ENCODE measurements at regions not wholly inside any gene's neighbourhood (a gene's known extent, or its start where the extent isn't known, plus 50 kb on each side); places are given as distances from the start of the nearest gene placed in this dataset.

DNA sequence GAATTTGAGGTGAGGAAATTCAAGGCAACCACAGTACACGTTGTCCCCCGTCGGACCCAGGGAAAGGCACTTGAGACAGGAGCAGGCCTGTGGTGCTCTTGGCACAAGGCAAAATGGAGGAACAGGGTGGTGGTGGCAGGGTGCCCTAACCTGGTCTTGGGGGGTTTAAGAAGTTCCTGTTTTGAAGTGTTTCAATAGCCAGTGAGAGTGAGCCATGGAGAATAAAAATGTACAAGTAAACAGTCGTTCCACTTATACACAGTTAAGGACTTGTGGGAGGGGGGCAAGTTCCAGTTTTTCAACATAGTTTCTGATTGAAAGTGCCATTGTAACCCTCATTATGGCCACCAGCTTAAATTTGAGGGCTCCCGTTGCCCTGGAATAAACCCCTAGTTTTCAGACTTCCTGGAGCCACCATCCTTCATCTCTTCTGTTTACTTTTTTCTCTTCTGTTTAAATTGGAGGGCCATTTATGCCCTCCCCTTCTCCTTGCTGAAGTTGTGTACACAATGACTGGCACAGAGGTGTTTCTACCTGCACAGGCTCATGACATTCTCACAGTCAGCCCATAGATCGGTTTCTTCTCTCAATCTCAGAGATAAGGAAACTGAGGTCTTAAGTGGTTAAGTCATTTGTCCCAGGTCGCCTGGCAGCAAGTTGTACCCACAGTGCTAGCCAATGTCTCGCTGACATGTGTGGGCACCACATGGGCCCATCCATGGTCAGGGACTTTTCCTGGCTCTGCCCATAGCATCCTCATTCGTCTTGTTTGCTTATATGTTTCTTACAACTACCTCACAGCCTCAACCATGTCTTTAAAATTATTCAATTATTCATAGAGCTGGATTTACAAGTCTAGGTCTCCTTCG, 66.0 kb upstream of the ST3GAL5 start:
- H3K4me2 ChIP-seq, result no peak overlapping the region
- H3K27ac ChIP-seq, result no peak overlapping the region

DNA sequence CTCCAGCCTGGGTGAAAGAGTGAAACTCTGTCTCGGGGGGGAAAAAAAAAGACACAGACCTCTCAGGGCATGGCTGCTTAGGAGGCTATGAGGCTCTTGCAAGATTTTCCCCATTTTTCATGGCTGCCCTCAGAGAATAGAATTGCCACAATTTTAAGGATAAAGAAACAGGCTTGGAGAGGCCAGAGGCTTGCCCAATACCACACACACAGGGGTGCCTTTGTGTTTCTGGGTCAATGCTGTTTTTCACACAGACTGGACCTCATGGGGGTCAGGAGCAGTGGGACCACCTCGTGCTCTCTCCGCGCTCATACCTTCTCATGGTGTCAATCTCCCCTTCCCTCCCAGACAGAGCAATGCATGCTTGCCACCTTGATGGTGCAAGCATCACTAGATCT, 65.4 kb upstream of the ST3GAL5 start:
- no peak for TF ChIP-seq Cebpa-rat (IDR thresholded peaks at IDR 0.05)
- Histone ChIP-seq H3K36me3 (no peaks in the 10 kb centered on the region), H3K27me3 (no peaks in the 10 kb centered on the region), H3K4me3 (no peak overlapping the region), H3K4me2 (no peak overlapping the region), H3K4me1 (no peaks in the 10 kb centered on the region), H3K9ac (no peak overlapping the region), H3K9me3 (peaks cover 1% of the 10 kb centered on the region), H3K27ac (no peak overlapping the region), H4K20me1 (no peaks in the 10 kb centered on the region)

More for the DNA sequence above, 66.0 kb upstream of the ST3GAL5 start:
- Histone ChIP-seq H3K9ac (no peak overlapping the region), H3K9me3 (0 out of 2 replicates have a peak, but pooled peaks cover 2% of the 10 kb centered on the region), H3K36me3 (no peaks in the 10 kb centered on the region), H3K27me3 (no peaks in the 10 kb centered on the region), H4K20me1 (no peaks in the 10 kb centered on the region), H3K4me3 (no peak overlapping the region), H3K4me1 (no peaks in the 10 kb centered on the region)
- TF ChIP-seq Cebpa-rat (IDR thresholded peaks at IDR 0.05), result no peak

DNA sequence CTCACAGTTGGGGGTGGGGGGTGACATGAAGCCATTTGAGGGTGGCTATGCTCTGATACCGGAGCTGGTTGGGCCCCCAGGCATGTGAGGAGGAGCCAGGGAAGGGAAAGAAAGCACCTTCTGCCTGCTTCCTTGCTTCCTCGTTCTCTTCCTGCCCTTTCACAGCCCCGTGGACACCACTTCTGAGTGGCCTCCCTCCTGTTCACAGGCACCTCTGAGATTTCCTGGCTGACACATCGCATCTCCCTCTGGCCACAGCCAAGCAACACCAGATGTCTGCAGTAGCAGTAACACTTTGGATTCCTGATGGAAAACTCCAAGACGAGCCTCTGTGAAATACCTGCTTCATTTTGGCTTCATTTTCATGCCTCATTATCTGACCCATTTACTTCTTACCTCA, 64.7 kb upstream of the ST3GAL5 start:
- Histone ChIP-seq H3K9ac (no peak overlapping the region), H3K4me1 (no peaks in the 10 kb centered on the region), H3K4me3 (no peak overlapping the region), H3K4me2 (no peak overlapping the region), H3K27ac (no peak overlapping the region), H3K9me3 (peaks cover 8% of the 10 kb centered on the region), H3K27me3 (no peaks in the 10 kb centered on the region), H3K36me3 (no peaks in the 10 kb centered on the region), H4K20me1 (no peaks in the 10 kb centered on the region)
- TF ChIP-seq Cebpa-rat (IDR thresholded peaks at IDR 0.05), result no peak

DNA sequence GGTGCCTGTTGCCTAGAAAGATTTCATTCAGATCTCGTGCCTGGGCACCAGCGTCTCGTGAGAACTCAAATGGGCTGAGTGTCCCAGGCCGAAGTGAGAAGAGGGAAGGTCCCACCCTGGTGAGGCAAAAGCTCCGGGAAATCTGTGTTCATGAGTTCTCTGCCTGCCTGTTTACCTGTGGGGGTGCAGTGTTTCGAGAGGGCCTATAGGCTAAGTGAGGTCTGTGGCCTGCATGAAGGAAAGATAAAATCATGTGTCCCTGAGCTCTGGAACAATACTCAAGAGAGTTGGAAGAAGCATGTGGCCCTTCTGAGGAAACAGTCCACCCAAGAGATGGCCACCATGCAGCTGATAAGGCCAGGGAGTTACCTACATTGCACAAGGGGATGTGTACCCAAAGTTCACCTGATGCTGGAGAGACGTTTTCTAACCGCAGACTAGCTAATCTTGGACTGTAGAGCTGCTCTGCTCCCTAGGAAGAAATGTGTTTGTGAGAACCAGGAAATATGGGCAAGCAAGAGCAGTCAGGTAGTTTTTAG, 63.5 kb upstream of the ST3GAL5 start:
- H3K27ac ChIP-seq, result no peak overlapping the region
- TF ChIP-seq Cebpa-rat (IDR thresholded peaks at IDR 0.05), result no peak
- H3K36me3 ChIP-seq, result no peaks in the 10 kb centered on the region
- no peaks in the 10 kb centered on the region for H4K20me1 ChIP-seq
- H3K4me2 ChIP-seq, result no peak overlapping the region
- no peaks in the 10 kb centered on the region for H3K27me3 ChIP-seq
- H3K9ac ChIP-seq, result no peak overlapping the region
- H3K4me3 ChIP-seq, result no peak overlapping the region
- peaks cover 18% of the 10 kb centered on the region for H3K9me3 ChIP-seq
- H3K4me1 ChIP-seq, result no peaks in the 10 kb centered on the region

DNA sequence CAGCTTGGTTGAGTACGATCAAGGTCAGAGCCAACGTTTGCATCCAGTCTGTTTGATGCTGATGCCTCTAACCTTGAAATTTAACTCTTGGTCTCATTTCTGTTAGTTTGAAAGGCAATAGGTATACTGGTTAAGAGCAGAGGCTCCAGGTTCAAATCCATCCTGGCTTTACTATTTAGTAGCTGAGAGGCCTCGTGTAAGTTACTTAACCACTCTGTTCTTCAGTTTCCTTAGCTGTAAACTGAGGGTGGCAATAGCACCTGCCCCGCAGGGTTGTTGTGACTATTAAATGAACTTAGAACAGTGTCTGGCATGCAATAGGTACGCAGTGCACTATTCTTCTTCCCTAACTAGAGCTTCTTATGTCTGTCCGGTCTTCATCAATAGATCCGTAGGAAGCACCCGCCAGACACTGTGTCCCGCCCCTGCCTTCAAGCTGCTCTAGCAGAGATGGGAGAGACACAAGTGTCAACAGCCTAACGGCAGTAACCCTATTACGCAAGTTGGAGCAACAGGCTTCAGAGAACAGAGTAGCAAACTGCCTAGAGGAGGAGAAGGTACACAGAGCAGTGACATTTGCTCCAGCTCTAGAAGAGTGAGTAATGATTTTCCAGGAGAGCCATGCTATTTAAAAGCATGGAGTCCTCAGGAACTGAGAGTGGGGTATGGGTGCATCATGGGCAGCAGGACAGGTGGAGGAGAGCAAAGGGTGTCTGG, 62.7 kb upstream of the ST3GAL5 start:
- Histone ChIP-seq H3K9ac (no peak overlapping the region), H3K9me3 (peaks cover 25% of the 10 kb centered on the region), H3K4me3 (no peak overlapping the region), H4K20me1 (no peaks in the 10 kb centered on the region), H3K4me1 (no peaks in the 10 kb centered on the region), H3K27me3 (no peaks in the 10 kb centered on the region), H3K27ac (no peak overlapping the region), H3K4me2 (no peak overlapping the region), H3K36me3 (no peaks in the 10 kb centered on the region)
- TF ChIP-seq Cebpa-rat (IDR thresholded peaks at IDR 0.05), result no peak

DNA sequence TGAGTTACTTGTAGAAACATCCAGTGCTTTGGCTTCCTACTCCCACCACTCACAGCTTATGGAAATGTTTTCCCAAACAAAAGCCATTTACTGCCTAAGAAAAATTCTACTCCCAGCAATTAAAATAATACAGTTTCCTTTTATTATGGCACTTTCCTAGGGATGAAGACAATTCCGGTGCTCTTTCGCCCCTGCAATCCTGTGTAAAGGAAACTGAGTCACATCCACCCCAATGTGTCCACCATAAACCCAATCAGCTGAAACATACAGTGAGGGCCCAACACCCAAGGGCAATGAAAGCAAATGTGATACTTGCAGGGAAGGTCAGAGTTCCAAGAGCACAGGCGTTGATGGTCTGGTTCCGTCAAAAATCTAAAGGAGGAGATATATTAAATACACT, 62.0 kb upstream of the ST3GAL5 start:
- no peak overlapping the region for H3K4me3 ChIP-seq
- no peak for TF ChIP-seq Cebpa-rat (IDR thresholded peaks at IDR 0.05)
- H3K36me3 ChIP-seq, result no peaks in the 10 kb centered on the region
- no peaks in the 10 kb centered on the region for H3K27me3 ChIP-seq
- H4K20me1 ChIP-seq, result no peaks in the 10 kb centered on the region
- H3K4me1 ChIP-seq, result no peaks in the 10 kb centered on the region
- H3K9me3 ChIP-seq, result peaks cover 33% of the 10 kb centered on the region
- no peak overlapping the region for H3K27ac ChIP-seq
- H3K9ac ChIP-seq, result no peak overlapping the region
- no peak overlapping the region for H3K4me2 ChIP-seq

DNA sequence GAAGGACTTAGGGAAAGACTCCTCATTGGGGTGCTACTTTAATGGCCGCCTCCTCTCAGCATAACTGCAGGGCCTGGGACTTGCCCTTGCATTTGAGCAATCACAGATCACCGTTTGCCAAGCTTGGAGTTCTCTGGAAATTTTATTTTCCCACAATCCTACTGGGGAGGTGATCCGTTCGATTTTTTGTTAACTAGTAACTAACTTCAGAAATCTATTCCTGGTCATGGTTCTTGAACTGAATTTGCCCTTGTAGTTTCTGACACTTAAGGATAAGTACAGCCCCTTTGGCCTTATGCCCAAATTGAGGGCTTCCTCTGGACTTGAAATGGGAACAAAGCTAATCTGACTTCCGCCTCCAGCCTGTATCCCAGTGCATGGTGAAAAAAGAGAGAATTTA, 60.5 kb upstream of the ST3GAL5 start:
- Histone ChIP-seq H3K4me1 (no peaks in the 10 kb centered on the region), H3K4me2 (no peak overlapping the region), H3K4me3 (no peak overlapping the region), H3K27me3 (no peaks in the 10 kb centered on the region), H3K36me3 (no peaks in the 10 kb centered on the region), H3K9me3 (peaks cover 45% of the 10 kb centered on the region), H4K20me1 (no peaks in the 10 kb centered on the region), H3K27ac (no peak overlapping the region), H3K9ac (no peak overlapping the region)
- TF ChIP-seq Cebpa-rat (IDR thresholded peaks at IDR 0.05), result no peak

DNA sequence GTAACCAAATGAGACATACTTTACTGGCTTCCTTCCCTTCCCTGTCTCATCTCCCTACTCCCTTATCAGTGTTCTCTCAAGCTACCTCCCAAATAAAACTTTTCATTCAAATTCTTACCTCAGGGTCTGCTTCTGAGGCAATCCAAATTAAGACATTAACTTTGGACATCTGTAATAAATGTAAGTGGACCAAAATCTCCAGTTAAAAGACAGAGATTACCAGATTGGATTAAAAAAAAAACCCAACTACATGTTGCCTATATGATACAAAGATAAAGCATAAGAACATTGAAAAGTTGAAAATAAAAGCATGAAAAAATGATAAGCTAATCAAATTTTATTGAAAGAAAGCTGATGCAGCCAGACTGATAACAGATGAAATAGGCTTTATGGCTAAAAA, 58.8 kb upstream of the ST3GAL5 start:
- Histone ChIP-seq H3K4me2 (no peak overlapping the region), H3K27me3 (no peaks in the 10 kb centered on the region), H3K9me3 (peaks cover 62% of the 10 kb centered on the region), H4K20me1 (no peaks in the 10 kb centered on the region), H3K9ac (no peak overlapping the region), H3K4me3 (no peak overlapping the region), H3K27ac (no peak overlapping the region), H3K4me1 (no peaks in the 10 kb centered on the region), H3K36me3 (no peaks in the 10 kb centered on the region)
- TF ChIP-seq Cebpa-rat (IDR thresholded peaks at IDR 0.05), result no peak

DNA sequence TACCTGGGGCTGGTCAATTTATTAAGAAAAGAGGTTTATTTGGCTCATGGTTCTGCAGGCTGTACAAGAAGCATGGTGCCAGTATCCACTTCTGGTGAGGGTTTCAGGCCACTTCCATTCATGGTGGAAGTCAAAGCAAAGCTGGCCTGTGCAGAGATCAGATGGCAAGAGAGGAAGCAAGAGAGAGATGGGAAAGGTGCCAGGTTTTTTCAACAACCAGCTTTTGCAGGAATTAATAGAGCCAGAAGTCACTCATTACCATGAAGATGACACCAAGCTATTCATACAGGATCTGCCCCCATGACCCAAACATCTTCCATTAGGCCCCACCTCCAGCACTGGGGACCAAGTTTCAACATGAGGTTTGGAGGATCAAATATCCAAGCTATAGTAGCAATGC, 56.8 kb upstream of the ST3GAL5 start:
- Histone ChIP-seq H3K4me3 (no peak overlapping the region), H3K27ac (no peak overlapping the region), H3K4me1 (no peaks in the 10 kb centered on the region), H4K20me1 (no peaks in the 10 kb centered on the region), H3K36me3 (no peaks in the 10 kb centered on the region), H3K27me3 (no peaks in the 10 kb centered on the region), H3K9me3 (peaks cover 81% of the 10 kb centered on the region), H3K9ac (no peak overlapping the region), H3K4me2 (no peak overlapping the region)
- no peak for TF ChIP-seq Cebpa-rat (IDR thresholded peaks at IDR 0.05)

DNA sequence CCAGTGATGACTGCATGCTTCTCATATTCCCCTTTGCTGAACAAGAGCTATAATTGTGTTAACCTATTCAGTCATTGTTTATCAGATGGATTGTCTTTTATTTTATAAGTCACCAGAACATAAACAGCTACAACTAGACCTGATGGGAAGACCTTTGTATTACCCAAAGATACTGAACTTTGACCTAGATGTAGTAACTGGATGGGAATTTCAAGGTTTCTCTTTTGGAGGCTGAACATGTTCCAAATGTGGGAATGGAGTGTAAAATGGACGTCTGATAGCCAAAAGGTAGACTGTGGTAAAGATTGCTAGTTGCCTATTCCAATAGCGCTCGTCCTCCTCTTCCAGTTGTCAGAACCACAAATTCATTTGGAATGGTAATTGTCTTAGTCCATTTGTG, 56.4 kb upstream of the ST3GAL5 start:
- Histone ChIP-seq H3K27ac (no peak overlapping the region), H3K9me3 (peaks cover 84% of the 10 kb centered on the region), H3K36me3 (no peaks in the 10 kb centered on the region), H3K9ac (no peak overlapping the region), H3K27me3 (no peaks in the 10 kb centered on the region), H3K4me1 (no peaks in the 10 kb centered on the region), H3K4me2 (no peak overlapping the region), H3K4me3 (no peak overlapping the region), H4K20me1 (no peaks in the 10 kb centered on the region)
- no peak for TF ChIP-seq Cebpa-rat (IDR thresholded peaks at IDR 0.05)
